ENCODE measurements at regions not wholly inside any gene's neighbourhood (a gene's known extent, or its start where the extent isn't known, plus 50 kb on each side); places are given as distances from the start of the nearest gene placed in this dataset.

GRCh38 chr5:121780406-121780805, 71.3 kb upstream of the FTMT start:
- no peak for TF ChIP-seq CTCF (conservative IDR thresholded peaks at IDR 0.05)
- no peak overlapping the region for H3K4me3 Mint-ChIP-seq
- DNase-seq (ENCODE audit: extremely low spot score, unreplicated experiment), result no peak
- no peaks in the 10 kb centered on the region for H3K36me3 Mint-ChIP-seq
- no peaks in the 10 kb centered on the region for H3K27me3 Mint-ChIP-seq
- no peaks in the 10 kb centered on the region for H3K4me1 Mint-ChIP-seq (ENCODE audit: unreplicated experiment)
- H3K27ac Mint-ChIP-seq, result no peak overlapping the region
- H3K9me3 Mint-ChIP-seq, result no peaks in the 10 kb centered on the region

- Mint-ChIP-seq H3K9me3 (no peaks in the 10 kb centered on the region), H3K36me3 (no peaks in the 10 kb centered on the region), H3K4me3 (no peak overlapping the region), H3K27ac (no peak overlapping the region), H3K4me1 (ENCODE audit: unreplicated experiment) (no peaks in the 10 kb centered on the region), H3K27me3 (no peaks in the 10 kb centered on the region)
- no peak for DNase-seq (ENCODE audit: extremely low spot score, unreplicated experiment)
- no peak for TF ChIP-seq CTCF (conservative IDR thresholded peaks at IDR 0.05)
Measured at GRCh38 chr5:121783700-121784099, 68.0 kb upstream of the FTMT start.

GRCh38 chr5:121793791-121794190, 57.9 kb upstream of the FTMT start:
- Mint-ChIP-seq H3K27me3 (no peaks in the 10 kb centered on the region), H3K4me3 (no peak overlapping the region), H3K4me1 (ENCODE audit: unreplicated experiment) (no peaks in the 10 kb centered on the region), H3K9me3 (peaks cover 4% of the 10 kb centered on the region), H3K36me3 (no peaks in the 10 kb centered on the region), H3K27ac (no peak overlapping the region)
- DNase-seq (ENCODE audit: extremely low spot score, unreplicated experiment), result no peak
- TF ChIP-seq CTCF (conservative IDR thresholded peaks at IDR 0.05), result no peak

GRCh38 chr5:121795511-121795910, 56.2 kb upstream of the FTMT start:
- H3K4me1 Mint-ChIP-seq (ENCODE audit: unreplicated experiment), result no peaks in the 10 kb centered on the region
- no peaks in the 10 kb centered on the region for H3K36me3 Mint-ChIP-seq
- peaks cover 4% of the 10 kb centered on the region for H3K9me3 Mint-ChIP-seq
- no peak for TF ChIP-seq CTCF (conservative IDR thresholded peaks at IDR 0.05)
- H3K27ac Mint-ChIP-seq, result no peak overlapping the region
- no peak for DNase-seq (ENCODE audit: extremely low spot score, unreplicated experiment)
- no peaks in the 10 kb centered on the region for H3K27me3 Mint-ChIP-seq
- H3K4me3 Mint-ChIP-seq, result no peak overlapping the region

- no peak for TF ChIP-seq CTCF (conservative IDR thresholded peaks at IDR 0.05)
- H3K9me3 Mint-ChIP-seq, result peaks cover 4% of the 10 kb centered on the region
- H3K4me1 Mint-ChIP-seq (ENCODE audit: unreplicated experiment), result no peaks in the 10 kb centered on the region
- DNase-seq (ENCODE audit: extremely low spot score, unreplicated experiment), result no peak
- H3K4me3 Mint-ChIP-seq, result no peak overlapping the region
- H3K36me3 Mint-ChIP-seq, result no peaks in the 10 kb centered on the region
- H3K27ac Mint-ChIP-seq, result no peak overlapping the region
- H3K27me3 Mint-ChIP-seq, result no peaks in the 10 kb centered on the region
Measured at GRCh38 chr5:121797681-121798518, 53.8 kb upstream of the FTMT start.
